ENCODE measurements at regions not wholly inside any gene's neighbourhood (a gene's known extent, or its start where the extent isn't known, plus 50 kb on each side); places are given as distances from the start of the nearest gene placed in this dataset.

DNA sequence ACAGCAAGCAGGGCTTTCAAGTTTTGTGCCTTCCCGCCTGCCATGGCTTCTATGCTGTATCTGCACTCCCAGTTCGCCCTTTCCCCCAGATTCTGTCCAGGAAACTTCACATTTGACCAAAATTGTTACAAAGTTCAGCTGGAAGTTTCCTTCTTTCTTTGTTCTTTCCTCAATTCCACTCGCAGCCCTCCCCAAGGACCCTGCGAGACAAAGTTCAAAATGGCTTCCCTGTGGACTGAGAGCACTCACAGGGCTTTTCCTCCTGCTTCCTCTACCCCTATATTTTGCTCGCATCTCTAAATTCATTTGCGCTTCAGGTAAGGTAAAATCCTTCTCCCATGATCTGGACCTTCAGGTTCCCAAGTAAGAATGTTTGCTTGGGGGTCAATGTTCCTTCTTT, 1348.4 kb upstream of the B3GALT2 start:
- no peaks in the 10 kb centered on the region for H3K36me3 Mint-ChIP-seq (ENCODE audit: unreplicated experiment)
- DNase-seq, result no peak
- no peak overlapping the region for H3K27ac Mint-ChIP-seq (ENCODE audit: unreplicated experiment)
- H3K4me3 Mint-ChIP-seq (ENCODE audit: unreplicated experiment), result no peak overlapping the region
- no peaks in the 10 kb centered on the region for H3K9me3 Mint-ChIP-seq (ENCODE audit: unreplicated experiment)
- TF ChIP-seq, protein P1, sequence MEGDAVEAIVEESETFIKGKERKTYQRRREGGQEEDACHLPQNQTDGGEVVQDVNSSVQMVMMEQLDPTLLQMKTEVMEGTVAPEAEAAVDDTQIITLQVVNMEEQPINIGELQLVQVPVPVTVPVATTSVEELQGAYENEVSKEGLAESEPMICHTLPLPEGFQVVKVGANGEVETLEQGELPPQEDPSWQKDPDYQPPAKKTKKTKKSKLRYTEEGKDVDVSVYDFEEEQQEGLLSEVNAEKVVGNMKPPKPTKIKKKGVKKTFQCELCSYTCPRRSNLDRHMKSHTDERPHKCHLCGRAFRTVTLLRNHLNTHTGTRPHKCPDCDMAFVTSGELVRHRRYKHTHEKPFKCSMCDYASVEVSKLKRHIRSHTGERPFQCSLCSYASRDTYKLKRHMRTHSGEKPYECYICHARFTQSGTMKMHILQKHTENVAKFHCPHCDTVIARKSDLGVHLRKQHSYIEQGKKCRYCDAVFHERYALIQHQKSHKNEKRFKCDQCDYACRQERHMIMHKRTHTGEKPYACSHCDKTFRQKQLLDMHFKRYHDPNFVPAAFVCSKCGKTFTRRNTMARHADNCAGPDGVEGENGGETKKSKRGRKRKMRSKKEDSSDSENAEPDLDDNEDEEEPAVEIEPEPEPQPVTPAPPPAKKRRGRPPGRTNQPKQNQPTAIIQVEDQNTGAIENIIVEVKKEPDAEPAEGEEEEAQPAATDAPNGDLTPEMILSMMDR (IDR thresholded peaks at IDR 0.05; ENCODE audit: partially characterized antibody, unreplicated experiment), result no peak
- H3K4me1 Mint-ChIP-seq (ENCODE audit: low read depth, unreplicated experiment), result peaks cover 6% of the 10 kb centered on the region
- peaks cover 1% of the 10 kb centered on the region for H3K27me3 Mint-ChIP-seq (ENCODE audit: unreplicated experiment)

DNA sequence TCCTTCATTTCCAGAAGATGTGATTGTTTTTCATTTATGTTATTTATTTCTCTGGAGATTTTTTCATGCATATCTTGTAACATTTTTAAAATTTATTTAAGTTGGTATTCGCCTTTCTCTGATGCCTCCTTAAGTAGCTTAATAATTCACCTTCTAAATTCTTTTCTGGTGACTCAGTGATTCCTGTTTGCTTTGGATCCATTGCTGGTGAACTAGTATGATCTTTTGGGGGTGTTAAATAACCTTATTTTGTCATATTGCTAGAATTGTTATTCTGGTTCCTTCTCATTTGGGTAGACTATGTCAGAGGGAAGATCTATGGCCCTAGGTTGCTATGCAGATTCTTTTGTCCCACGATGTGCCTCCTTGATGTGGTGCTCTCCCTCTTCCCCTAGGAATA, 1347.2 kb upstream of the B3GALT2 start:
- Mint-ChIP-seq H3K4me3 (ENCODE audit: unreplicated experiment) (no peak overlapping the region), H3K9me3 (ENCODE audit: unreplicated experiment) (no peaks in the 10 kb centered on the region), H3K27ac (ENCODE audit: unreplicated experiment) (no peak overlapping the region), H3K4me1 (ENCODE audit: low read depth, unreplicated experiment) (peaks cover 6% of the 10 kb centered on the region), H3K36me3 (ENCODE audit: unreplicated experiment) (no peaks in the 10 kb centered on the region), H3K27me3 (ENCODE audit: unreplicated experiment) (peaks cover 1% of the 10 kb centered on the region)
- TF ChIP-seq, protein P1 (IDR thresholded peaks at IDR 0.05; ENCODE audit: partially characterized antibody, unreplicated experiment), result no peak
- DNase-seq, result no peak

DNA sequence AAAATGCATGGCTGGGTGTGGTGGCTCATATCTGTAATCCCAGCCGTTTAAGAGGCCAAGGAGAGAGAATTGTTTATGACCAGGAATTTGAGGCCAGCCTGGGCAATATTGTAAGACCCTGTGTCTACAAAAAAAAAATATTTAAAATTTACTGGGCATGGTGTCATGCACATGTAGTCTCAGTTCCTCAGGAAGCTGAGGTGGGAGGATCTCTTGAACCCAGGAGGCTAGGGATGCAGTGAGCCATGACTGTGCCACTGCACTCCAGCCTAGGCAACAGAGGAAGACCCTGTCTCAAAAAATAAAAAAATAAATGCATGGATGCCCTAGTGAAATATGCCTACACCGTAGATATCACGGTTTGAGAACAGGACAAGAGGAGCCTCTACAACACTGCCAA, 1331.2 kb upstream of the B3GALT2 start:
- H3K9me3 Mint-ChIP-seq (ENCODE audit: unreplicated experiment), result no peaks in the 10 kb centered on the region
- H3K27me3 Mint-ChIP-seq (ENCODE audit: unreplicated experiment), result no peaks in the 10 kb centered on the region
- H3K27ac Mint-ChIP-seq (ENCODE audit: unreplicated experiment), result no peak overlapping the region
- H3K4me1 Mint-ChIP-seq (ENCODE audit: low read depth, unreplicated experiment), result peaks cover 4% of the 10 kb centered on the region
- DNase-seq, result no peak
- H3K36me3 Mint-ChIP-seq (ENCODE audit: unreplicated experiment), result no peaks in the 10 kb centered on the region
- TF ChIP-seq, protein P1 (IDR thresholded peaks at IDR 0.05; ENCODE audit: partially characterized antibody, unreplicated experiment), result no peak
- no peak overlapping the region for H3K4me3 Mint-ChIP-seq (ENCODE audit: unreplicated experiment)

DNA sequence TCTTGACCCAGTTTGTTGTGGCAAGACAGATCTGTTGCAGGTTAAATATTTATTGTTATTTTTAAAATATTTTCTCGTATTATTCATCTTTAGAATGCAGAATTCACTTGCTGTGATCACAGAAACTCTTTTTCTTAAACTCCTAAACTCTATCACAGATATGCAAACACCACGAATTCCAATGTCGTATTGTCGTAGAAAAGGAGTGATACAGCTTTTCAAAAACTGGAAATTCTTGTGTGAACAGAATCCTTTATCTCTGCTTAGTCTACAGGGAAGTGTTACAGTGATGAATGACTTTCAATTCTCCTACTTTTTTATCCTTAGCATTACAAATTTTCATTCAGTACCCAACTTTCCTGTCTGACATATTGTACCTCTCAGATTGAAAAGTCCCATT, 1329.5 kb upstream of the B3GALT2 start:
- Mint-ChIP-seq H3K9me3 (ENCODE audit: unreplicated experiment) (no peaks in the 10 kb centered on the region), H3K4me3 (ENCODE audit: unreplicated experiment) (no peak overlapping the region), H3K4me1 (ENCODE audit: low read depth, unreplicated experiment) (no peaks in the 10 kb centered on the region), H3K27me3 (ENCODE audit: unreplicated experiment) (no peaks in the 10 kb centered on the region), H3K27ac (ENCODE audit: unreplicated experiment) (no peak overlapping the region), H3K36me3 (ENCODE audit: unreplicated experiment) (no peaks in the 10 kb centered on the region)
- DNase-seq, result no peak
- TF ChIP-seq, protein P1 (IDR thresholded peaks at IDR 0.05; ENCODE audit: partially characterized antibody, unreplicated experiment), result no peak

DNA sequence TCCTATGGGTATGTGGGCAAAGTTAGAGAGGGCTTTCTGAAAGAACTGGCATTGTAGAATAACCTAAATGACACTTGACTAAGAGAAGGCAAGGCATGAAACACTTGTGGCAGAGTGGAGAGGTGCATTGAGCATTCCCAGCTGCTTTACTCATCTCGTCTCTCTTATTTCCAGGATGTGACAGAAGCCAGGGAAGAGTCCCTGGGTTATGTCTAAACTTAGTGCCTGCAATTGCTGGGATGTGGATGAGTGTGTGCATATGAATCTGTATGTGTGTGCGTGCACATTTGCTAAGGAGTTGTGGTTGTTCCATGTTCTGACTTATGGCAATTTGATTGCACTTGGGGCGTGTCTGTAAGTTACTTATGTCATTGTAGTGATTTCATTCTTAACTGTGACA, 1326.5 kb upstream of the B3GALT2 start:
- H3K27ac Mint-ChIP-seq (ENCODE audit: unreplicated experiment), result no peak overlapping the region

More for the DNA sequence above, 1326.5 kb upstream of the B3GALT2 start:
- H3K4me1 Mint-ChIP-seq (ENCODE audit: low read depth, unreplicated experiment), result no peaks in the 10 kb centered on the region
- H3K36me3 Mint-ChIP-seq (ENCODE audit: unreplicated experiment), result peaks cover 10% of the 10 kb centered on the region
- peaks cover 4% of the 10 kb centered on the region for H3K9me3 Mint-ChIP-seq (ENCODE audit: unreplicated experiment)
- no peak for DNase-seq
- TF ChIP-seq, protein P1 (IDR thresholded peaks at IDR 0.05; ENCODE audit: partially characterized antibody, unreplicated experiment), result no peak
- no peak overlapping the region for H3K4me3 Mint-ChIP-seq (ENCODE audit: unreplicated experiment)
- H3K27me3 Mint-ChIP-seq (ENCODE audit: unreplicated experiment), result peaks cover 1% of the 10 kb centered on the region
